Esophagus muscularis mucosa (tissue), 4 donors: ENCODE measurements at regions not wholly inside any gene's neighbourhood (a gene's known extent, or its start where the extent isn't known, plus 50 kb on each side); places are given as distances from the start of the nearest gene placed in this dataset.

ENCODE experiments used
- DNase-seq: peaks from one replicate; pipeline ENCODE4 v3.0.0-alpha.2; 2017; ENCODE audit errors: extremely low spot score
- H3K27ac ChIP-seq, 4 donors: fragments of 200-600 bp; sonication (generic); replicated peaks in 1 of 4; 1 replicate in 3 of 4; 2 replicates in 1 of 4; pipeline ENCODE4 v1.5.1; 2016 to 2019; ENCODE audit warnings: mild to moderate bottlenecking in 1 of 4
- H3K27me3 ChIP-seq, 4 donors: fragments of 200-600 bp; sonication (generic); one replicate each; pipeline versions ENCODE4 v1.5.1 to v1.6.0; 2016 to 2019
- H3K36me3 ChIP-seq, 4 donors: fragments of 200-600 bp; sonication (generic); one replicate each; pipeline ENCODE4 v1.5.1; 2016 to 2019
- H3K4me1 ChIP-seq, 4 donors: fragments of 200-600 bp; sonication (generic); one replicate each; pipeline ENCODE4 v1.5.1; 2016 to 2019
- H3K4me3 ChIP-seq, 4 donors: fragments of 200-600 bp; sonication (generic); 1 replicate in 2 of 4; 2 replicates in 2 of 4; pipeline ENCODE4 v1.5.1; 2016 to 2019; ENCODE audit warnings: mild to moderate bottlenecking in 4 of 4, moderate library complexity in 1 of 4
- H3K9me3 ChIP-seq, 4 donors: fragments of 200-600 bp; sonication (generic); 1 replicate in 3 of 4; 2 replicates in 1 of 4; pipeline ENCODE4 v1.5.1; 2016 to 2019
- EP300 ChIP-seq: sonication (generic); formaldehyde crosslinking; IDR thresholded peaks from one replicate; pipeline ENCODE4 v1.6.1; 2017; ENCODE audit warnings: antibody characterized with exemption
- POLR2A ChIP-seq: fragments of 450-650 bp; IDR thresholded peaks from one replicate; pipeline ENCODE4 v1.6.1; 2017; ENCODE audit warnings: antibody characterized with exemption, moderate library complexity, mild to moderate bottlenecking, low read depth
- POLR2AphosphoS5 ChIP-seq, 2 donors: sonication (generic); formaldehyde crosslinking; IDR thresholded peaks; one replicate each; pipeline ENCODE4 v1.6.1; 2017; ENCODE audit warnings: antibody characterized with exemption in 2 of 2
- WGBS: methylation state at CpG from one replicate; pipeline ENCODE4 v1.1.5; 2018; 5-methylcytosine and 5-hydroxymethylcytosine counted together
- intact Hi-C: fragments of 100-400 bp; cut with DNase I; formaldehyde crosslinking; loops from one replicate; pipeline ENCODE4 v1.15.1; 2023
- TF ChIP-seq, protein P1 (sequence below), 3 experiments: fragments of 200-600 bp in 2 of 3; fragments of 450-650 bp in 1 of 3; sonication (generic) in 2 of 3; IDR thresholded peaks; one replicate each; pipeline ENCODE4 v1.5.1; 2017 to 2019; ENCODE audit warnings: antibody characterized with exemption in 3 of 3, mild to moderate bottlenecking in 2 of 3, moderate library complexity in 1 of 3

DNA sequence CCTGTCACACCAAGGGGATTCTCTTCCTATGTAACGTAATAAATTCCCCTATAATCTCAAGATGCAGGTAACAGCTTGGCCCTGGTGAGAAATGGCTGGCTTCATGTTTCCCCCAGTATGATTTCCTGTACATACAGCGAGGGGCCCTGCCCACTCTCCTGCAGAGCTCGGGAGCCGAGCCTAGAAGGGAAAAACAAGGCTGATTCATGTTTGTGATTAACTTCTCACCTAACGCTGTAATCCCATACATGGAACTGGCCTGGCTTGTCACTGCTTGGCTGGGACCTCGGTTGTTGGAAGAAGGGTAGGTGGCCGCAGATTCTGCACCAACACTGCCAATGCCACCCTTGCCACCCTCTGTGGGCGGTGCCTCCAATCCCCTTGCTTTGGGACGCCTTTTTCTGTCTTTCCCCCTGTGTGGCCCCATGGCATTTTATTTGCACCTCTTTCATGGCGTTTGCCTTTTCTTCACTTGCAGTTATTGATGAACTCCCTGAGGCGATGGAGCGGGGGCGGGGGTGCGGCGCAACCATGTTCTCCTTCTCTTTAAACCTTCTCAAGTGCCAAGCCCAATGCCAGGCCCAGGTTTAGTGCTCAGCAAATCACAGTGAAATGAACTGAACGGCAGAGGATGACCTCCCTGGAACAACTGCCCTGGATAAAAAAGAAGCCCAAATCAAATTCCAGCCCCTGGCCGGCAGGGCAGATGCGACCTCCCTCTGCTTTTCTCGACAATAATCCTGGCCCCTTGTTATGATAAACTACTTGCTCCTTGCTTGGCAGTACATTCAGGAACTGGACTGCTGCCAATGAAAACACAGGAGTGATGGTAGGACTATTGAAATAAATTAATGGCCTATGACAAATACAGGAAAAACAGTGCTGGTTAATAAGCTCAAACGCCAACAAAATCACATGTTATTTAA, 108.1 kb downstream of the TMEM174 start:
- no peaks in the 10 kb centered on the region for H3K9me3 ChIP-seq
- WGBS: 50% methylated on average over 16 of the region's 20 CpGs
- H3K4me3 ChIP-seq: no peak overlapping the region
- H3K36me3 ChIP-seq: no peaks in the 10 kb centered on the region
- intact Hi-C loops: no loop called here
- H3K27ac ChIP-seq: peak overlapping the region; percentile 39 to 72 (median 64)
- peaks cover 12 to 43% (median 41%) of the 10 kb centered on the region in 4 donors for H3K4me1 ChIP-seq
- H3K27me3 ChIP-seq: no peaks in the 10 kb centered on the region
- no peak for DNase-seq
- TF ChIP-seq EP300: no peak
- no peak for TF ChIP-seq POLR2AphosphoS5 (IDR thresholded peaks at IDR 0.05)
- TF ChIP-seq, protein P1, sequence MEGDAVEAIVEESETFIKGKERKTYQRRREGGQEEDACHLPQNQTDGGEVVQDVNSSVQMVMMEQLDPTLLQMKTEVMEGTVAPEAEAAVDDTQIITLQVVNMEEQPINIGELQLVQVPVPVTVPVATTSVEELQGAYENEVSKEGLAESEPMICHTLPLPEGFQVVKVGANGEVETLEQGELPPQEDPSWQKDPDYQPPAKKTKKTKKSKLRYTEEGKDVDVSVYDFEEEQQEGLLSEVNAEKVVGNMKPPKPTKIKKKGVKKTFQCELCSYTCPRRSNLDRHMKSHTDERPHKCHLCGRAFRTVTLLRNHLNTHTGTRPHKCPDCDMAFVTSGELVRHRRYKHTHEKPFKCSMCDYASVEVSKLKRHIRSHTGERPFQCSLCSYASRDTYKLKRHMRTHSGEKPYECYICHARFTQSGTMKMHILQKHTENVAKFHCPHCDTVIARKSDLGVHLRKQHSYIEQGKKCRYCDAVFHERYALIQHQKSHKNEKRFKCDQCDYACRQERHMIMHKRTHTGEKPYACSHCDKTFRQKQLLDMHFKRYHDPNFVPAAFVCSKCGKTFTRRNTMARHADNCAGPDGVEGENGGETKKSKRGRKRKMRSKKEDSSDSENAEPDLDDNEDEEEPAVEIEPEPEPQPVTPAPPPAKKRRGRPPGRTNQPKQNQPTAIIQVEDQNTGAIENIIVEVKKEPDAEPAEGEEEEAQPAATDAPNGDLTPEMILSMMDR (IDR thresholded peaks at IDR 0.05): no peak
- TF ChIP-seq POLR2A: no peak

DNA sequence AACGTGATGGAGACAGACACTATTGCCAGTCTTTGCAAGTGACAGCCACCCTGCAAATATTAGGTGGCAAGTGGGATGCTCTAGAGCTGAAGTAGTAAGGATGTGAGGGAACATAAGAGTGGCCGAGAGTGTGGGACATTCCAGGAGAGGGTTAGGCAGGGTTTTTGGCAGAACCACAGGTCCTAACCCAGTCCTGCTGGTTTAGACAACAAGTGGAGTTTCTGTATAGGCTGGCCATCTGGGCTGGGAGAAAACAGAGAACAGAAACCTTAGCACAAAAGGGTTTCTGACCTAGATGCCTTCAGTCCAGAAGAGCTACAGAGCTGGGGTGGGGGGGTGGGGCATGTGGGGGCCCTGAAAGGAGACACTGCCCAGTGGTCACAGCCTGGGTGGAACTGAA, 107.4 kb downstream of the TMEM174 start:
- 80% methylated on average over 2 of the region's 2 CpGs for WGBS
- peak overlapping the region; percentile 39 to 72 (median 64) for H3K27ac ChIP-seq

DNA sequence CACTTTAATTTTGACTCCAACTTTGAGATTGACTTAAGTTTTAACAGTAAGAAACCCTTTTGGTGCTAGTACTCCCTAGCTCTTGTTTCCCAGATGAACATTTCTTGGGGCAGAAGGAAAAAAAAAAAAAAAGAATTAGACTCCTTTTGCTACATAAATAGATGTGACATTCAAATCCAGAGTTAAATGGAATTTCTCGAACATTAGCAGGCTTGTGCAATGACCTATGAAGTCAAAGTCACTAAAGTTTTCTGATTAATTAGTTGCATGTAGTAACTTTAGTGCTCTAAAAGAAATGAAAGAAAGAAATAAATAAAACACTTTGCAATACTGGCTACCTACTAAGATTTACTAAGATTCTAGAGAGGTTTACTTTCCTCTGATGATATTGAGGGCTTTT, 106.8 kb downstream of the TMEM174 start:
- no peak for DNase-seq
- WGBS: 49% methylated on average over 1 of the region's 1 CpG
- Histone ChIP-seq H3K4me1 (peaks cover 12 to 56% (median 53%) of the 10 kb centered on the region in 4 donors), H3K36me3 (no peaks in the 10 kb centered on the region), H3K9me3 (no peaks in the 10 kb centered on the region), H3K4me3 (no peak overlapping the region), H3K27me3 (no peaks in the 10 kb centered on the region), H3K27ac (peak overlapping the region; percentile 13 to 72 (median 62))
- TF ChIP-seq POLR2AphosphoS5 (IDR thresholded peaks at IDR 0.05) (no peak), EP300 (no peak), POLR2A (no peak)
- TF ChIP-seq, protein P1 (IDR thresholded peaks at IDR 0.05): no peak
- intact Hi-C loops: no loop called here

More for the DNA sequence above, 107.4 kb downstream of the TMEM174 start:
- no peaks in the 10 kb centered on the region for H3K36me3 ChIP-seq
- intact Hi-C loops: no loop called here
- no peak for DNase-seq
- H3K4me1 ChIP-seq: peaks cover 12 to 50% (median 48%) of the 10 kb centered on the region in 4 donors
- H3K4me3 ChIP-seq: no peak overlapping the region
- H3K27me3 ChIP-seq: no peaks in the 10 kb centered on the region
- H3K9me3 ChIP-seq: no peaks in the 10 kb centered on the region
- no peak for TF ChIP-seq POLR2A
- TF ChIP-seq POLR2AphosphoS5 (IDR thresholded peaks at IDR 0.05): peak in 1 of 2 donors; percentile 16
- no peak for TF ChIP-seq EP300
- TF ChIP-seq, protein P1 (IDR thresholded peaks at IDR 0.05): no peak

DNA sequence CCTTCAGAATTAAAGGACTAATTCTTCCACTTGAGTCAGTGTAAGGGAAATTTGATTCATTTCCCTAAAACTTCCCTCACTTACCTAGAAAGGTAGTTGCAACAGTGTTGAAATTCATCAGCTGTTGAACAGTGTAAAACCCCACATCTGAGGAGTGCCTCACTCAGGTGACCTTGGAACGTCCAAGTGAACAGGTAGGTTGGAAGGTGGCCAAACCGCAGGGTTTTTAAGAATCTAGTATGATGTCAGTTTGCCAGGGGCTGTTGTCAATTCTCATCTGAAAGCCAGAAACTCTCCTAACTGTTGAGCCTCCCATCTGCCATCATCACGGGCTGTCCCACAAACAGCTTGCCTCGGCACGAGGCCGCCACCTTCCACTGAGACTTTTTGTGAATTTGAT, 105.7 kb downstream of the TMEM174 start:
- Histone ChIP-seq H3K27ac (peak overlapping the region in 3 of 4 donors; percentile 57 to 72 (median 66)), H3K36me3 (no peaks in the 10 kb centered on the region), H3K4me3 (no peak overlapping the region), H3K9me3 (no peaks in the 10 kb centered on the region), H3K4me1 (peaks cover 12 to 63% (median 59%) of the 10 kb centered on the region in 4 donors), H3K27me3 (no peaks in the 10 kb centered on the region)
- WGBS: 97% methylated on average over 6 of the region's 6 CpGs
- TF ChIP-seq, protein P1 (IDR thresholded peaks at IDR 0.05): no peak
- TF ChIP-seq POLR2AphosphoS5 (IDR thresholded peaks at IDR 0.05) (no peak), POLR2A (no peak), EP300 (no peak)
- no peak for DNase-seq
- intact Hi-C loops: no loop called here
